ENCODE measurements at regions not wholly inside any gene's neighbourhood (a gene's known extent, or its start where the extent isn't known, plus 50 kb on each side); places are given as distances from the start of the nearest gene placed in this dataset.

- H3K9me3 ChIP-seq (ENCODE audit: insufficient read depth, low read length, severe bottlenecking), result no peaks in the 10 kb centered on the region
- no peaks in the 10 kb centered on the region for H4K20me1 ChIP-seq (ENCODE audit: insufficient read depth, low read length)
- H3K4me1 ChIP-seq (ENCODE audit: insufficient read depth, low read length), result no peaks in the 10 kb centered on the region
- no peak overlapping the region for H3K4me2 ChIP-seq (ENCODE audit: insufficient read depth, low read length)
- no peak overlapping the region for H2AFZ ChIP-seq (ENCODE audit: low read depth, low read length)
- no peaks in the 10 kb centered on the region for H3K79me2 ChIP-seq (ENCODE audit: insufficient read depth, low read length)
- H3K36me3 ChIP-seq (ENCODE audit: insufficient read depth, low read length), result no peaks in the 10 kb centered on the region
- no peak for ATAC-seq (ENCODE audit: insufficient read depth, low read depth)
- no peak overlapping the region for H3K4me3 ChIP-seq (ENCODE audit: low read depth in 1 of 2, low read length in 2 of 2)
- H3K9ac ChIP-seq (ENCODE audit: low read depth, low read length), result no peak overlapping the region
- no peak for TF ChIP-seq CTCF (IDR thresholded peaks at IDR 0.05; ENCODE audit: borderline replicate concordance, extremely low read depth, low read length, poor library complexity, severe bottlenecking)
- TF ChIP-seq EZH2 (IDR thresholded peaks at IDR 0.05; ENCODE audit: borderline replicate concordance, low read depth, low read length, severe bottlenecking), result no peak
- H3K27me3 ChIP-seq (ENCODE audit: insufficient read depth, low read length, poor library complexity), result no peaks in the 10 kb centered on the region
- DNase-seq, result no peak
- no peak overlapping the region for H3K27ac ChIP-seq (ENCODE audit: low read length)
These were observed 1006.4 kb upstream of the CTNND2 start for GRCh38 chr5:12910641-12911040.

GRCh38 chr5:12902611-12903010 is 998.4 kb upstream of the CTNND2 start:
- no peak for DNase-seq
- Histone ChIP-seq H3K27me3 (ENCODE audit: insufficient read depth, low read length, poor library complexity) (no peaks in the 10 kb centered on the region), H3K4me1 (ENCODE audit: insufficient read depth, low read length) (no peaks in the 10 kb centered on the region), H3K79me2 (ENCODE audit: insufficient read depth, low read length) (no peaks in the 10 kb centered on the region), H3K9ac (ENCODE audit: low read depth, low read length) (no peak overlapping the region), H2AFZ (ENCODE audit: low read depth, low read length) (no peak overlapping the region), H4K20me1 (ENCODE audit: insufficient read depth, low read length) (no peaks in the 10 kb centered on the region), H3K27ac (ENCODE audit: low read length) (no peak overlapping the region), H3K9me3 (ENCODE audit: insufficient read depth, low read length, severe bottlenecking) (no peaks in the 10 kb centered on the region), H3K36me3 (ENCODE audit: insufficient read depth, low read length) (no peaks in the 10 kb centered on the region), H3K4me2 (ENCODE audit: insufficient read depth, low read length) (no peak overlapping the region), H3K4me3 (ENCODE audit: low read depth in 1 of 2, low read length in 2 of 2) (no peak overlapping the region)
- TF ChIP-seq EZH2 (IDR thresholded peaks at IDR 0.05; ENCODE audit: borderline replicate concordance, low read depth, low read length, severe bottlenecking) (no peak), CTCF (IDR thresholded peaks at IDR 0.05; ENCODE audit: borderline replicate concordance, extremely low read depth, low read length, poor library complexity, severe bottlenecking) (no peak)
- no peak for ATAC-seq (ENCODE audit: insufficient read depth, low read depth)

- H3K27ac ChIP-seq (ENCODE audit: low read length), result no peak overlapping the region
- ATAC-seq (ENCODE audit: insufficient read depth, low read depth) (no peak), DNase-seq (no peak)
- H3K9me3 ChIP-seq (ENCODE audit: insufficient read depth, low read length, severe bottlenecking), result no peaks in the 10 kb centered on the region
- H4K20me1 ChIP-seq (ENCODE audit: insufficient read depth, low read length), result no peaks in the 10 kb centered on the region
- no peak for TF ChIP-seq EZH2 (IDR thresholded peaks at IDR 0.05; ENCODE audit: borderline replicate concordance, low read depth, low read length, severe bottlenecking)
- no peaks in the 10 kb centered on the region for H3K27me3 ChIP-seq (ENCODE audit: insufficient read depth, low read length, poor library complexity)
- no peaks in the 10 kb centered on the region for H3K36me3 ChIP-seq (ENCODE audit: insufficient read depth, low read length)
- no peaks in the 10 kb centered on the region for H3K4me1 ChIP-seq (ENCODE audit: insufficient read depth, low read length)
- no peak overlapping the region for H3K4me3 ChIP-seq (ENCODE audit: low read depth in 1 of 2, low read length in 2 of 2)
- H3K79me2 ChIP-seq (ENCODE audit: insufficient read depth, low read length), result no peaks in the 10 kb centered on the region
- no peak overlapping the region for H2AFZ ChIP-seq (ENCODE audit: low read depth, low read length)
- no peak overlapping the region for H3K4me2 ChIP-seq (ENCODE audit: insufficient read depth, low read length)
- H3K9ac ChIP-seq (ENCODE audit: low read depth, low read length), result no peak overlapping the region
These were observed 997.5 kb upstream of the CTNND2 start for GRCh38 chr5:12901696-12902095.

GRCh38 chr5:12896086-12896485 is 991.8 kb upstream of the CTNND2 start:
- ATAC-seq (ENCODE audit: insufficient read depth, low read depth), result no peak
- Histone ChIP-seq H3K9ac (ENCODE audit: low read depth, low read length) (no peak overlapping the region), H3K4me2 (ENCODE audit: insufficient read depth, low read length) (no peak overlapping the region), H3K4me3 (ENCODE audit: low read depth in 1 of 2, low read length in 2 of 2) (no peak overlapping the region), H2AFZ (ENCODE audit: low read depth, low read length) (no peak overlapping the region), H3K4me1 (ENCODE audit: insufficient read depth, low read length) (no peaks in the 10 kb centered on the region), H3K36me3 (ENCODE audit: insufficient read depth, low read length) (no peaks in the 10 kb centered on the region), H3K27ac (ENCODE audit: low read length) (no peak overlapping the region), H3K9me3 (ENCODE audit: insufficient read depth, low read length, severe bottlenecking) (no peaks in the 10 kb centered on the region), H3K79me2 (ENCODE audit: insufficient read depth, low read length) (no peaks in the 10 kb centered on the region), H4K20me1 (ENCODE audit: insufficient read depth, low read length) (no peaks in the 10 kb centered on the region), H3K27me3 (ENCODE audit: insufficient read depth, low read length, poor library complexity) (no peaks in the 10 kb centered on the region)
- no peak for DNase-seq
- TF ChIP-seq EZH2 (IDR thresholded peaks at IDR 0.05; ENCODE audit: borderline replicate concordance, low read depth, low read length, severe bottlenecking), result no peak
- no peak for TF ChIP-seq CTCF (IDR thresholded peaks at IDR 0.05; ENCODE audit: borderline replicate concordance, extremely low read depth, low read length, poor library complexity, severe bottlenecking)
